RWPE2 (cell line): ENCODE measurements at regions not wholly inside any gene's neighbourhood (a gene's known extent, or its start where the extent isn't known, plus 50 kb on each side); places are given as distances from the start of the nearest gene placed in this dataset.
A peak's percentile ranks its signal among the peaks of the same experiment; 100 is the strongest.

Source experiments
- ATAC-seq: fragments of 200-7000 bp; cut with Tn5 transposase; 3 replicates; pipeline ENCODE4 v1.9.1; 2021; ENCODE audit warnings: low read depth
- DNase-seq: peaks from one replicate; pipeline ENCODE4 v3.0.0-alpha.2; 2020; ENCODE audit warnings: low spot score
- H3K27ac ChIP-seq: fragments of 450-650 bp; 2 replicates; pipeline ENCODE4 v1.5.1; 2017; ENCODE audit warnings: mild to moderate bottlenecking; ENCODE audit not compliant: poor library complexity, severe bottlenecking
- H3K27me3 ChIP-seq: fragments of 250-450 bp; sonication (Bioruptor Pico); 2 replicates; pipeline ENCODE4 v1.5.1; 2021; ENCODE audit warnings: mild to moderate bottlenecking, moderate library complexity; ENCODE audit not compliant: insufficient read depth, poor library complexity, severe bottlenecking
- H3K36me3 ChIP-seq: fragments of 250-450 bp; sonication (Bioruptor Pico); 2 replicates; pipeline ENCODE4 v1.5.1; 2020; ENCODE audit warnings: low read depth, mild to moderate bottlenecking, moderate library complexity
- H3K4me1 ChIP-seq: fragments of 250-450 bp; sonication (Bioruptor Pico); 2 replicates; pipeline ENCODE4 v1.5.1; 2021; ENCODE audit warnings: mild to moderate bottlenecking, moderate library complexity; ENCODE audit not compliant: insufficient read depth, poor library complexity, severe bottlenecking
- H3K4me3 ChIP-seq: fragments of 250-450 bp; sonication (Bioruptor Pico); 2 replicates; pipeline ENCODE4 v1.5.1; 2021; ENCODE audit warnings: mild to moderate bottlenecking, moderate library complexity; ENCODE audit not compliant: severe bottlenecking
- H3K9me3 ChIP-seq: fragments of 250-450 bp; sonication (Bioruptor Pico); 2 replicates; pipeline ENCODE4 v1.5.1; 2021; ENCODE audit warnings: mild to moderate bottlenecking, moderate library complexity; ENCODE audit not compliant: severe bottlenecking
- CTCF ChIP-seq: fragments of 450-650 bp; IDR thresholded peaks from one replicate; pipeline ENCODE4 v1.5.1; 2017; ENCODE audit warnings: mild to moderate bottlenecking, moderate library complexity; ENCODE audit not compliant: poor library complexity, severe bottlenecking

GRCh38 chr6:71388856-71389527 lies 100.4 kb downstream of the OGFRL1 start:
- H3K4me3 ChIP-seq = no peak overlapping the region
- peaks cover 61% of the 10 kb centered on the region for H3K4me1 ChIP-seq
- H3K27ac ChIP-seq = peak overlapping the region; percentile 71

GRCh38 chr6:71391126-71391525 lies 102.5 kb downstream of the OGFRL1 start:
- no peak for TF ChIP-seq CTCF
- Histone ChIP-seq H3K36me3 (no peaks in the 10 kb centered on the region), H3K27ac (no peak overlapping the region), H3K27me3 (no peaks in the 10 kb centered on the region), H3K4me3 (no peak overlapping the region), H3K4me1 (peaks cover 63% of the 10 kb centered on the region), H3K9me3 (no peaks in the 10 kb centered on the region)
- ATAC-seq (no peak), DNase-seq (no peak)

More at GRCh38 chr6:71388856-71389527, 100.4 kb downstream of the OGFRL1 start:
- Histone ChIP-seq H3K36me3 (no peaks in the 10 kb centered on the region), H3K27me3 (no peaks in the 10 kb centered on the region), H3K9me3 (no peaks in the 10 kb centered on the region)
- ATAC-seq (no peak), DNase-seq (no peak)
- no peak for TF ChIP-seq CTCF

GRCh38 chr6:71392276-71392675 lies 103.7 kb downstream of the OGFRL1 start:
- Histone ChIP-seq H3K36me3 (no peaks in the 10 kb centered on the region), H3K27me3 (no peaks in the 10 kb centered on the region), H3K4me3 (no peak overlapping the region), H3K4me1 (peaks cover 53% of the 10 kb centered on the region), H3K27ac (peak overlapping the region; percentile 82), H3K9me3 (no peaks in the 10 kb centered on the region)
- TF ChIP-seq CTCF = no peak
- DNase-seq (no peak), ATAC-seq (no peak)

- H3K4me1 ChIP-seq = peaks cover 42% of the 10 kb centered on the region
- TF ChIP-seq CTCF = no peak
These were observed 104.9 kb downstream of the OGFRL1 start for GRCh38 chr6:71393471-71393870.

GRCh38 chr6:71393981-71394432 lies 105.4 kb downstream of the OGFRL1 start:
- H3K27ac ChIP-seq = peak overlapping the region; percentile 82
- DNase-seq = no peak
- no peaks in the 10 kb centered on the region for H3K9me3 ChIP-seq
- TF ChIP-seq CTCF = no peak
- peaks cover 36% of the 10 kb centered on the region for H3K4me1 ChIP-seq
- H3K4me3 ChIP-seq = no peak overlapping the region
- ATAC-seq = peak; percentile 83
- no peaks in the 10 kb centered on the region for H3K27me3 ChIP-seq
- peaks cover 4% of the 10 kb centered on the region; the same call in 1 of the 2 replicates for H3K36me3 ChIP-seq

More at GRCh38 chr6:71393471-71393870, 104.9 kb downstream of the OGFRL1 start:
- no peaks in the 10 kb centered on the region for H3K27me3 ChIP-seq
- no peaks in the 10 kb centered on the region for H3K9me3 ChIP-seq
- H3K36me3 ChIP-seq = peaks cover 4% of the 10 kb centered on the region; the same call in 1 of the 2 replicates
- H3K4me3 ChIP-seq = no peak overlapping the region
- peak overlapping the region; percentile 82 for H3K27ac ChIP-seq
- ATAC-seq = peak; percentile 22; the same call in 2 of the 3 replicates
- DNase-seq = no peak
